ENCODE measurements at regions not wholly inside any gene's neighbourhood (a gene's known extent, or its start where the extent isn't known, plus 50 kb on each side); places are given as distances from the start of the nearest gene placed in this dataset.

DNA sequence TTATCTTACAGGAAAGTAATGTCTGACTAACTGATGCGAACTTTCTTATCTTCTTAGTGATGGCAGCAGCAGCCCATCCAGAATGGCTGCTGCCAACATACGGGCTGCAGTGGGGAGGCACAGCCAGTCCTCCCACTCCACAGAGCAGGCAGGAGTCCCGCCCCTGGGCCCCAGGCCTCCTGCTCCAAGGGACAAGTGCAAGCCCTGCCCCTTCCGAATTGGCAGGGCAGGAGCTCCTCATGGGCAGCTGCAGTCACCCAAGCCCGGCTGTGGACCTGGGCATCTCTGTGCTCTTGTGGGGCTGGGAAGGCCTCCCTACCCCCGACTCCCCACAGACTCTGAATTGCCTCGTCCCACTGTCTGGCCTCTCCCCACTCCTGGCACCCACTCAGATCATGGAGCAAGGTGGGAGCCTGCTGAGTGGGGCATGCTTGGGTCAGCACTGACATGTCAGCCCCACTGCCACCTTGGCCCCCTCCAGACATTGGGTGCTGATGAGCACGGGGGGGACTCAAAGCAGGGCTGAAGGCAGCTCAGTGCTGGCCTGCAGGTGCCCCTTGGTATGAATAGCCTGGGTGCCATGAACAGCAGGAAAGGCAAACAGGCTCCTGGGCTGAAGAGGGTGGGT is 618.9 kb upstream of the KCNMB2 start:
- TF ChIP-seq, protein P1, sequence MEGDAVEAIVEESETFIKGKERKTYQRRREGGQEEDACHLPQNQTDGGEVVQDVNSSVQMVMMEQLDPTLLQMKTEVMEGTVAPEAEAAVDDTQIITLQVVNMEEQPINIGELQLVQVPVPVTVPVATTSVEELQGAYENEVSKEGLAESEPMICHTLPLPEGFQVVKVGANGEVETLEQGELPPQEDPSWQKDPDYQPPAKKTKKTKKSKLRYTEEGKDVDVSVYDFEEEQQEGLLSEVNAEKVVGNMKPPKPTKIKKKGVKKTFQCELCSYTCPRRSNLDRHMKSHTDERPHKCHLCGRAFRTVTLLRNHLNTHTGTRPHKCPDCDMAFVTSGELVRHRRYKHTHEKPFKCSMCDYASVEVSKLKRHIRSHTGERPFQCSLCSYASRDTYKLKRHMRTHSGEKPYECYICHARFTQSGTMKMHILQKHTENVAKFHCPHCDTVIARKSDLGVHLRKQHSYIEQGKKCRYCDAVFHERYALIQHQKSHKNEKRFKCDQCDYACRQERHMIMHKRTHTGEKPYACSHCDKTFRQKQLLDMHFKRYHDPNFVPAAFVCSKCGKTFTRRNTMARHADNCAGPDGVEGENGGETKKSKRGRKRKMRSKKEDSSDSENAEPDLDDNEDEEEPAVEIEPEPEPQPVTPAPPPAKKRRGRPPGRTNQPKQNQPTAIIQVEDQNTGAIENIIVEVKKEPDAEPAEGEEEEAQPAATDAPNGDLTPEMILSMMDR (IDR thresholded peaks at IDR 0.05): no peak
- Histone ChIP-seq H3K4me3 (ENCODE audit: low read depth in 1 of 2, low read length in 1 of 2) (no peak overlapping the region), H3K27ac (no peak overlapping the region), H3K4me1 (ENCODE audit: control insufficient read depth in 1 of 2, insufficient read depth in 1 of 2, low read depth in 1 of 2, low read length in 1 of 2) (no peaks in the 10 kb centered on the region), H3K36me3 (no peaks in the 10 kb centered on the region), H3K27me3 (no peaks in the 10 kb centered on the region), H3K9me3 (no peaks in the 10 kb centered on the region)

DNA sequence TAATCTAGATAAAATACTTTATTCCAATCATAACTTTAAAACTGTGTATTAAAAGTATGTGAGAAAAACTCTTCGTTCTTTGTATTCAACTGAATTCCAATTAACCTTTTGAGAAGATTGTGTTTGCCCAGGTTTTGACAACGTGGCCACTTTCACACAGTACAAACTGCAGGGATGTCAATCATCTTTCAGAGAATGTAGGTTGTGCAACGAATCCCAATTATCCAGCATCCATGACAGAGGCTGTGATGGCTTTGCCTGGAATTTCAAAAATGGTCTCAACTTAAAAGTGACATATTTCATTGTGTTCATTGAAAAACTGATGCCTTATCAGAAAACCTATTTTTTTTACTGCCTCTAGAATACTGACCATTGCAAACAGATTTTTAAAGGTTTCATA is 615.1 kb upstream of the KCNMB2 start:
- TF ChIP-seq, protein P1 (IDR thresholded peaks at IDR 0.05): no peak
- no peaks in the 10 kb centered on the region for H3K36me3 ChIP-seq
- H3K4me3 ChIP-seq (ENCODE audit: low read depth in 1 of 2, low read length in 1 of 2): no peak overlapping the region
- H3K27me3 ChIP-seq: no peaks in the 10 kb centered on the region
- no peak overlapping the region for H3K27ac ChIP-seq
- H3K4me1 ChIP-seq (ENCODE audit: control insufficient read depth in 1 of 2, insufficient read depth in 1 of 2, low read depth in 1 of 2, low read length in 1 of 2): no peaks in the 10 kb centered on the region
- no peaks in the 10 kb centered on the region for H3K9me3 ChIP-seq

DNA sequence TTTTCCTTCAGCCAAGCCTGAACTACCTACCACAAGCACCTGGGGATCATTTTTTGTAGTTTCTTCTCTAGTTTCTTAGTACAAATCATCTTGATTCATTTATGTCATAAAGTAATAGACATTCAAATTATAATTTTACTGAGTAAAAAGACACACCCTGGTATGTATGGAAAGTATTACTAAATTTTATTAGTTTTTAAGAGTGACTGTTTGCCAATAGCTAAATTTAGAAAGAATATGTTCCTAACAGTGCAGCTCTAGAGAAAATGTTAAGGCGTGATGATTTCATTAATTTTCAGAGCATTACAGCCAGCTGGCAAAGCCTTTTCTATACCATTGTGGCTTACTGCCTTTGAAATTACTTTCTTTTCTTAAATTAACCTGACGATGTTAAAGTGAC is 612.0 kb upstream of the KCNMB2 start:
- Histone ChIP-seq H3K4me3 (ENCODE audit: low read depth in 1 of 2, low read length in 1 of 2) (no peak overlapping the region), H3K9me3 (no peaks in the 10 kb centered on the region), H3K27ac (no peak overlapping the region), H3K27me3 (no peaks in the 10 kb centered on the region), H3K4me1 (ENCODE audit: control insufficient read depth in 1 of 2, insufficient read depth in 1 of 2, low read depth in 1 of 2, low read length in 1 of 2) (no peaks in the 10 kb centered on the region), H3K36me3 (no peaks in the 10 kb centered on the region)
- TF ChIP-seq, protein P1 (IDR thresholded peaks at IDR 0.05): no peak

DNA sequence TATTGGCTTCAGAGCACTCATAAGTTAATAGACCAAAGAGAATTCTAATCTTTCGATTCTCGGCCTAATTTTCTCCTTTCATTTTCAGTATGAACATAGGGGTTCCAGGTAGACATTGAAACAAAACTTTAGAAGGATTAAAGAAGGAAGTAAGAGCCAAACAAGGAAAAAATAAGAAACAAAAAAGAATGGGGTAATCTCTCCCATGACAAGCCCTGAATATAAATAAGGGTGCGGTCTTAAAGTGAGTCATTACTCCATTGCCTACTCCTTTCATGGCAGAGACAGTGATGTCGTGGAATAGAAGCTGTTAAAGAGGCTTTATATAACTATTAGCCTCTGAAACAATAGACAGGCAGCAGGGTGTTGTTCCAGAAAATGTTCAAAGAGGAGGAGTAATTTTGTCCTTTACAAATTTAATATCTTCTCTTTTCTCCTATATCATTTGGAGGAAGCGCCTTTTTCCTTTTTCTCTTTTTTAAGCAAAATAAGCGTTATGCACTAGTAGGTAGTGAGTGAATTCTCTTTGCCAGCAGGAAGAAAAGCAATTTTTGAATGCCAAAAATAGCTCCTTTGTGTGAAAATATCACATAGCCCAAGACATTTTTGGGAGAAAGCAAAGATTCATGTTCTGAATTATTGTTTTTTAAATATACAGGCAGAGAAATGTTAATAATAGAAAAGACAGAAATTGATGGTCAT is 607.9 kb upstream of the KCNMB2 start:
- no peaks in the 10 kb centered on the region for H3K27me3 ChIP-seq
- no peak overlapping the region for H3K27ac ChIP-seq
- H3K9me3 ChIP-seq: no peaks in the 10 kb centered on the region
- H3K4me1 ChIP-seq (ENCODE audit: control insufficient read depth in 1 of 2, insufficient read depth in 1 of 2, low read depth in 1 of 2, low read length in 1 of 2): no peaks in the 10 kb centered on the region
- no peaks in the 10 kb centered on the region for H3K36me3 ChIP-seq
- H3K4me3 ChIP-seq (ENCODE audit: low read depth in 1 of 2, low read length in 1 of 2): no peak overlapping the region
- TF ChIP-seq, protein P1 (IDR thresholded peaks at IDR 0.05): no peak

DNA sequence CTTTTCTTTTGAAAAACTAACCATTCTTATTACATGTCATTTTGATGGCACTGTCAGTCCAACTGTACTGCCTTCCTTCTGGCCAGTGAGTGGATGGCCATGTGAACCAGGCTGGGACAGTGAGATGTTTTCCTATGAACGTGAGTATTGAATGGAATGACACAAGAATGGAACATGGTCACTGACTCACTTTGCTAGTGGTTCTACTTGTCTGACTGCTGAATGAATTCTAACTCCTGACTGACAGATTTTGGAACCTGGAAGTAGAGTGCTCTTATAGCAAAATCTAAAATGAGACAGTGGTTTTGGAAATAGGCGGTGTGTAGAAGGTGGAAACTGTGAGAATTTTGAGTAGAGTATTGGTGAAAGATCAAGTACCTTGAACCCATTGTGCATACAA is 606.9 kb upstream of the KCNMB2 start:
- Histone ChIP-seq H3K4me3 (ENCODE audit: low read depth in 1 of 2, low read length in 1 of 2) (no peak overlapping the region), H3K27me3 (no peaks in the 10 kb centered on the region), H3K4me1 (ENCODE audit: control insufficient read depth in 1 of 2, insufficient read depth in 1 of 2, low read depth in 1 of 2, low read length in 1 of 2) (no peaks in the 10 kb centered on the region), H3K27ac (no peak overlapping the region), H3K36me3 (no peaks in the 10 kb centered on the region), H3K9me3 (no peaks in the 10 kb centered on the region)
- TF ChIP-seq, protein P1 (IDR thresholded peaks at IDR 0.05): no peak
